HG02885 (cell line): ENCODE measurements at regions not wholly inside any gene's neighbourhood (a gene's known extent, or its start where the extent isn't known, plus 50 kb on each side); places are given as distances from the start of the nearest gene placed in this dataset.

ENCODE experiments used
- ATAC-seq: cut with Tn5 transposase; IDR thresholded peaks from one replicate; pipeline ENCODE4 v1.9.1; 2021; ENCODE audit warnings: mild to moderate bottlenecking; ENCODE audit not compliant: unreplicated experiment, poor library complexity

DNA sequence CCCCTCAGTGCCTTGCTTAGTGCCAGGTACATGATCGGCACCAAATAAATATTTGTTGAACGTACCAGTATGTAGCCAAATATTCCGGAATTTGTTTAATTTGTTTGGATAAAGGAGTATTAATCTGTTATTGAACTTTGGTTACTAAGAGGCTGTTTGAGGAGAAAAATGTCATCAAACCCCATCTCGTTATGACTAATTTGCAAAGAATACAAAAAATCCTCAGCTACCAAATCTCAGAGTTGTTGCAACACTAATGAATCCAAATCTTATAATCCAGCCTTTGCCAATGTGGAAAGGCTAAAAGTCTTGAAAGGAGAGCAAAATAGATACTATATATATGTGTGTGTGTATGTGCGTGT, 79.5 kb downstream of the KLF5 start:
- ATAC-seq = no peak

- ATAC-seq = no peak
These were observed 78.0 kb downstream of the KLF5 start for GRCh38 chr13:73136776-73137175.

DNA sequence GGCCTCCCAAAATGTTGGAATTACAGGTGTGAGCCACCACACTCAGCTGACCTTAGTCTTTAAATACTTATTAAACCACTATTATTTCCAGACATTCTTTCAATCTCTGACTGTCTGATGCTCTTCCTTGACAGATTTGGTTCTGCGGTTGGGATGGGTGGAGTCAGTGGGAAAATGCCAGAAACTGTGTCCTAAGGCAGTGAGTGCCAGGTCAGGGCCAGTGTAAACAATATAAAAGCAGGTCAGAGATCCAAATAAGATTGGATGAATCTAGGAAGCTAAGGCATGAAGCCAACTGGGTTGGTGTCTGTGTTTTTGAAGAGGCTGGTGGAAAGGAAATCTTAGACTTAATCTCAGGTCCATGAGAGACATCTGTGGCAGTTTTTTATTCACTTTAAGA, 74.7 kb downstream of the KLF5 start:
- ATAC-seq = no peak

- no peak for ATAC-seq
These were observed 72.4 kb downstream of the KLF5 start for GRCh38 chr13:73131247-73131646.

DNA sequence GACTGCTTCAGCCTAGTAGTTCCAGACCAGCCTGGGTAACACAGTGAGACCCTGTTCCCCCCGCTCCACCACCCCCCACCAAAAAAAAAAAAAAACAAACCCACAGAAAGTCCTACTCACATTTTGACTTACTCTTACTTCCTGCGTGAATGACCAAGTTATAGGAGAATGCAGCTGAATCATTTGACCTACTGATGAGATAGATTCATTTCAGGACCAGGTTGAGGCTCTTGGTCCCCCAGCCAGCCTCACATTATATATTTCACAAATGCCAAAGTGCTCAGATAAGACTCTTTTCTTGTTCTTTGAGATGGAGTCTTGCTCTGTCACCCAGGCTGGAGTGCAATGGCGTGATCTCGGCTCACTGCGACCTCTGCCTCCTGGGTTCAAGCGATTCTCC, 70.2 kb downstream of the KLF5 start:
- no peak for ATAC-seq
